AG04449 (cell line): ENCODE measurements at regions not wholly inside any gene's neighbourhood (a gene's known extent, or its start where the extent isn't known, plus 50 kb on each side); places are given as distances from the start of the nearest gene placed in this dataset.

Source experiments
- CTCF ChIA-PET: fragments of 350-600 bp; formaldehyde crosslinking; extraction: SDS; loops from one replicate; lab custom pipeline; 2021; ENCODE audit warnings: antibody characterized with exemption; lab: Yijun Ruan, JAX
- POLR2A ChIA-PET: fragments of 400-600, 350-600 bp; formaldehyde crosslinking; extraction: SDS; loops from one replicate; lab custom pipeline; 2020; ENCODE audit warnings: antibody characterized with exemption, inconsistent platforms; lab: Yijun Ruan, JAX
- DNase-seq: peaks from one replicate; pipeline ENCODE4 v3.0.0-alpha.2; 2010; ENCODE audit warnings: low read depth, low spot score
- H3K4me3 ChIP-seq: 2 replicates; pipeline ENCODE4 v1.5.1; 2011; ENCODE audit warnings: low read depth, mild to moderate bottlenecking, control low read depth, low read length
- CTCF ChIP-seq: IDR thresholded peaks from one replicate; pipeline ENCODE4 v1.5.1; 2011; ENCODE audit warnings: mild to moderate bottlenecking, moderate library complexity, low read length, control low read depth, inconsistent platforms; ENCODE audit not compliant: insufficient read depth; ENCODE audit errors: missing control alignments

DNA sequence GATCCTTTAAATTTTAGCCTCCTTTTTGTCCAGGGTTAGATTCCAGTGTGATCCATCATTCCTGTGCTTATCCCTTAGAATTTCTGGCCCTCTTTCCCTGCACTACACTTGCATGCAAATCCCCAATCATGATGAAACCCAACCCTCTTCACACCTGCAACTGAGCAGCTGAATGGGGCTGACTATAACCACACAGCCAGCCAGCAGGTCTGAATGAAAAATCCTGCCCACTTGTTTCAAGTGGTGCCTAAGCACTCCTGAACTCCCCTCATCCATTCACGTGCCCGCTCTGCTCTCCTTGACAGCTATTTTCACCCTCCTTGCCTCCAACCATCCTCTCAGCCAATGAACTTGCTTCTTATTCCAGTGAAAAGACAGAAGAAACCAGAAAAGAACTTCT is 80.5 kb upstream of the AFF3 start:
- TF ChIP-seq CTCF = no peak
- ChIA-PET CTCF (interaction anchor here (0.5 to 0.8 kb wide), 2 partner anchors 40 to 341 kb away, joined by 3 read pairs; no protein-coding TSS in a partner anchor), POLR2A (no interaction called here)
- H3K4me3 ChIP-seq = no peak overlapping the region
- no peak for DNase-seq

- no peak for TF ChIP-seq CTCF
- ChIA-PET CTCF (no interaction called here), POLR2A (no interaction called here)
- H3K4me3 ChIP-seq = no peak overlapping the region
- DNase-seq = no peak
These were observed 76.2 kb upstream of the AFF3 start for GRCh38 chr2:100218552-100218951.

DNA sequence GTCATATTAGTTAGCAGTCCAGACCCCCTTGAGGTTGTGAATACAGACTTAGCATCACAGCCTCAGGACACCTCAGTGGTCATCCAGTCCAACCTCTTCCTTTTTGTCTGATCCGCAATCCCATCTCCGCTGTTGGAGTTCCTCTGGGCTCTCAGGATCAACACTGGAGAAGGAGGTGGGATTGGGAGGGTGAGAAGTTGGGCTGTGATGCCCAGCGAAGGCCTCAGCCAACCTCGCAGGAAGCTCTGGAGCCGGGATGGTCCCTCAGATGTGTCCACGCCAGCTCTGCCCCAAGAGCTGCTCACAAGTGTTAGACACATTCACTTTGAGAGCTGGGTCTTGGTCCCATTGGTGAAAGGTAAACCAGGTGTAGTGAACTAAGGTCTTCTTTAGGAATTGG is 74.9 kb upstream of the AFF3 start:
- no peak for TF ChIP-seq CTCF
- no peak overlapping the region for H3K4me3 ChIP-seq
- no peak for DNase-seq
- POLR2A ChIA-PET = no interaction called here
- CTCF ChIA-PET = interaction anchor here (1.5 kb wide), 1 partner anchor 10 kb away, joined by 4 read pairs; no protein-coding TSS in a partner anchor

GRCh38 chr2:100216015-100216414 is 73.6 kb upstream of the AFF3 start:
- H3K4me3 ChIP-seq = no peak overlapping the region
- no peak for DNase-seq
- ChIA-PET CTCF (interaction anchor here (1.5 kb wide), 1 partner anchor 11 kb away, joined by 4 read pairs; no protein-coding TSS in a partner anchor), POLR2A (no interaction called here)
- no peak for TF ChIP-seq CTCF

- CTCF ChIA-PET = interaction anchor here (1.2 kb wide), 1 partner anchor 489 kb away, joined by 4 read pairs; no protein-coding TSS in a partner anchor
- no peak for TF ChIP-seq CTCF
- DNase-seq = no peak
- H3K4me3 ChIP-seq = no peak overlapping the region
- POLR2A ChIA-PET = no interaction called here
These were observed 73.0 kb upstream of the AFF3 start for GRCh38 chr2:100215371-100215770.

DNA sequence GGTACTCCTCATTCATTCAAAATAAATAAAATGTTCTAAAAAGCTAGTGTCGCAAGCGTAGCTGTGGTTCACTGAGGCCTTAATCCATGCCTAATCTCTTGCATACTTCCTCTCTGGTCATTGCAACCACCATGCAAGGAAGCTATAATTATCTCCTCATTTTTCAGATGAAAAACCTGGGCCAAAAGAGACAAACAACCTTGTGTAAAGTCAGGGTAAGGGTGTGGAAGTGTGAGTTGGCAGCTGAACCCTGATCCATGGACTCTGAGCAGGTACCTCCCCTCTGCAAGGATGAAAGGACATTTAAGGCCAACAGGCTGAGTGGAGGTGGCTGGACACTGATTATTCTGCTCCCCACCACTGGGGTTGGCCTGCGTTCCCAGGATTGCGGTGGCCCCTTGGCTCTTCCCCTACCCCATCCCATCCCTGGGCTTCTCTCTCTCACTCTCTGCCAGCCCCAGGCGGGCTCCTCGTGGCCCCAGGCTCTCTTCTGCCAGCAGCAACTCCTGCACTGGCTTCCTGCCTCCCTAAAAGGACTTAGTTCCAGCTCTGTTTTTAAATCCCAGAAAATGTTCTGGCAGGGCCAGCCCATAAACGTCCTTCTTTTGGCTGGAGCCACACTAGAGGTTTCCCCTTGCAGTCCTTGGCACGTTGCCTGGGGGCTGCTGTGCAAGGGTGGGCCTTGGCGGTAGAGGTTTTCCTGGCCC is 72.0 kb upstream of the AFF3 start:
- ChIA-PET POLR2A (no interaction called here), CTCF (interaction anchor here (1.2 kb wide), 1 partner anchor 488 kb away, joined by 4 read pairs; no protein-coding TSS in a partner anchor)
- TF ChIP-seq CTCF = no peak
- no peak for DNase-seq
- H3K4me3 ChIP-seq = no peak overlapping the region
